ENCODE measurements at regions not wholly inside any gene's neighbourhood (a gene's known extent, or its start where the extent isn't known, plus 50 kb on each side); places are given as distances from the start of the nearest gene placed in this dataset.

DNA sequence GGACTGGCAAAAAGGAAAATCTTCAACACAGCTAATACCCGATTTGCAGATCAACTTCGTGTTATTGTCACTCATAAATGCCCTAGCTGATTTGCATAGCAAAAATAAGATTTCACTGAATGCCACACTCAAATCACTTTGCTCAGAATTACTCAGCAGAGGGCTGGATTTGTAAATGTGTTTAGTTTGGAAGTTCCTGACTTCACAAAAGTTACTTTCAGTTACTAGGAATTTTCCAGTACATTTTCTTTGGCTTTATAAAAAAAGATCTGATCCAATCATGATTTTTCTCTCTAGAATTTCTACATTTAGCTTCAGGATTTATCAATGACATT, 433.3 kb upstream of the ID2 start:
- H2BK12ac ChIP-seq (ENCODE audit: insufficient read length, low read depth, low read length): no peak overlapping the region
- H3K79me1 ChIP-seq (ENCODE audit: insufficient read depth, low read depth, low read length, poor library complexity, severe bottlenecking): no peaks in the 10 kb centered on the region
- no peak overlapping the region for H3T11ph ChIP-seq (ENCODE audit: low read length)
- H3K14ac ChIP-seq (ENCODE audit: insufficient read depth, low read length): no peak overlapping the region
- no peak overlapping the region for H3K18ac ChIP-seq (ENCODE audit: insufficient read length, low read depth, low read length)
- no peaks in the 10 kb centered on the region for H4K20me1 ChIP-seq (ENCODE audit: control insufficient read depth, insufficient read depth, insufficient read length)
- H3K27ac ChIP-seq (ENCODE audit: insufficient read length, low read depth, low read length): no peak overlapping the region
- Mint-ChIP-seq H3K27me3 (ENCODE audit: low read depth) (peaks cover 3% of the 10 kb centered on the region), H3K27ac (no peak overlapping the region), H3K4me3 (no peak overlapping the region), H3K9me3 (peaks cover 30 to 39% of the 10 kb centered on the region in 2 experiments), H3K36me3 (ENCODE audit: insufficient read depth in 1 of 3, low read depth in 3 of 3) (peaks cover 13 to 34% (median 28%) of the 10 kb centered on the region in 3 experiments), H3K4me1 (peaks cover 5 to 10% of the 10 kb centered on the region in 2 experiments)
- TF ChIP-seq, protein P1, sequence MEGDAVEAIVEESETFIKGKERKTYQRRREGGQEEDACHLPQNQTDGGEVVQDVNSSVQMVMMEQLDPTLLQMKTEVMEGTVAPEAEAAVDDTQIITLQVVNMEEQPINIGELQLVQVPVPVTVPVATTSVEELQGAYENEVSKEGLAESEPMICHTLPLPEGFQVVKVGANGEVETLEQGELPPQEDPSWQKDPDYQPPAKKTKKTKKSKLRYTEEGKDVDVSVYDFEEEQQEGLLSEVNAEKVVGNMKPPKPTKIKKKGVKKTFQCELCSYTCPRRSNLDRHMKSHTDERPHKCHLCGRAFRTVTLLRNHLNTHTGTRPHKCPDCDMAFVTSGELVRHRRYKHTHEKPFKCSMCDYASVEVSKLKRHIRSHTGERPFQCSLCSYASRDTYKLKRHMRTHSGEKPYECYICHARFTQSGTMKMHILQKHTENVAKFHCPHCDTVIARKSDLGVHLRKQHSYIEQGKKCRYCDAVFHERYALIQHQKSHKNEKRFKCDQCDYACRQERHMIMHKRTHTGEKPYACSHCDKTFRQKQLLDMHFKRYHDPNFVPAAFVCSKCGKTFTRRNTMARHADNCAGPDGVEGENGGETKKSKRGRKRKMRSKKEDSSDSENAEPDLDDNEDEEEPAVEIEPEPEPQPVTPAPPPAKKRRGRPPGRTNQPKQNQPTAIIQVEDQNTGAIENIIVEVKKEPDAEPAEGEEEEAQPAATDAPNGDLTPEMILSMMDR (conservative IDR thresholded peaks at IDR 0.05): no peak
- H2BK20ac ChIP-seq (ENCODE audit: low read depth, low read length, poor library complexity, severe bottlenecking): no peak overlapping the region
- H2BK5ac ChIP-seq (ENCODE audit: insufficient read length, low read length): no peak overlapping the region
- H2AK5ac ChIP-seq (ENCODE audit: insufficient read length, low read length): no peak overlapping the region
- H3K4me1 ChIP-seq (ENCODE audit: insufficient read depth, low read length): no peaks in the 10 kb centered on the region
- no peak for DNase-seq
- H2BK15ac ChIP-seq (ENCODE audit: low read depth, low read length): no peak overlapping the region
- H4K5ac ChIP-seq (ENCODE audit: insufficient read length, low read depth, low read length): no peak overlapping the region
- no peak overlapping the region for H2AFZ ChIP-seq (ENCODE audit: low read length)
- no peak overlapping the region for H3K4ac ChIP-seq (ENCODE audit: low read depth, low read length)
- H3K9ac ChIP-seq (ENCODE audit: extremely low read depth, insufficient read length, low read length): no peak overlapping the region
- H3K23ac ChIP-seq (ENCODE audit: insufficient read length, low read depth, low read length): no peak overlapping the region
- H3K23me2 ChIP-seq (ENCODE audit: insufficient read length, low read depth, low read length, poor library complexity, severe bottlenecking): no peaks in the 10 kb centered on the region
- no CpG with 5 or more reads among the region's 2 CpGs for WGBS (ENCODE audit: extremely low coverage, insufficient read length, low lambda C conversion rate)
- H3K27me3 ChIP-seq (ENCODE audit: insufficient read depth, low read length): no peaks in the 10 kb centered on the region
- H3K9me3 ChIP-seq (ENCODE audit: control insufficient read depth, low read depth, low read length): no peaks in the 10 kb centered on the region
- peak overlapping the region; percentile 78 for H2BK120ac ChIP-seq (ENCODE audit: low read depth, low read length, poor library complexity, severe bottlenecking)
- H4K8ac ChIP-seq (replicated peaks; ENCODE audit: insufficient read length, low read depth, low read length): no peak overlapping the region
- no peak overlapping the region for H3K56ac ChIP-seq (ENCODE audit: insufficient read length, low read depth, low read length)
- no peak overlapping the region for H4K91ac ChIP-seq (ENCODE audit: insufficient read length, low read depth, low read length)
- H3K79me2 ChIP-seq (ENCODE audit: insufficient read depth, low read length): no peaks in the 10 kb centered on the region
- no peak overlapping the region for H3K4me2 ChIP-seq (ENCODE audit: insufficient read depth, insufficient read length, low read length)

Data from H9 (cell line).